ENCODE measurements at regions not wholly inside any gene's neighbourhood (a gene's known extent, or its start where the extent isn't known, plus 50 kb on each side); places are given as distances from the start of the nearest gene placed in this dataset.

- Histone ChIP-seq H3K27ac (ENCODE audit: extremely low read length, insufficient read depth, low read length) (no peak overlapping the region), H3K9me3 (ENCODE audit: low read length) (peaks cover 1% of the 10 kb centered on the region; the same call in 1 of the 2 replicates), H3K4me2 (ENCODE audit: low read depth, low read length) (no peak overlapping the region), H2AFZ (ENCODE audit: low read length) (no peak overlapping the region), H3K4me1 (ENCODE audit: insufficient read depth, low read length) (no peaks in the 10 kb centered on the region), H3K79me2 (ENCODE audit: insufficient read depth, low read length) (no peaks in the 10 kb centered on the region), H3K27me3 (ENCODE audit: control insufficient read depth in 1 of 2, insufficient read depth in 2 of 2, low read length in 2 of 2) (peaks cover 0 to 3% of the 10 kb centered on the region in 2 experiments; a peak in 3 of 5 replicates), H3K9ac (ENCODE audit: insufficient read depth, low read depth, low read length) (no peak overlapping the region), H3K4me3 (replicated peaks in 1 of 3; ENCODE audit: insufficient read depth in 1 of 3, low read depth in 2 of 3, low read length in 3 of 3) (no peak overlapping the region), H4K20me1 (ENCODE audit: insufficient read depth, low read length) (no peaks in the 10 kb centered on the region), H3K36me3 (replicated peaks in 1 of 2; ENCODE audit: control insufficient read depth in 1 of 2, insufficient read depth in 2 of 2, low read length in 2 of 2) (no peaks in the 10 kb centered on the region)
- intact Hi-C loops (cut with micrococcal nuclease; ENCODE audit: unreplicated experiment) (no loop called here), in situ Hi-C loops (cut with HindIII; ENCODE audit: extremely low pct_ligation_motif_present, low pct_unique_long_range_greater_than_20kb) (no loop called here)
- no peak for DNase-seq (ENCODE audit: low spot score)
- no peak for FAIRE-seq
- ChIA-PET CTCF (ENCODE audit: low intra/inter-chr PET ratio, low total read pairs) (no interaction called here), POLR2A (no interaction called here)
- BruUV-seq (replicated peaks) = no TSS peak
- WGBS (ENCODE audit: low lambda C conversion rate) = 33% methylated on average over 11 of the region's 12 CpGs
- no peak for ATAC-seq
- TF ChIP-seq ADNP (CRISPR knock-in tag; IDR thresholded peaks at IDR 0.05) (no peak), ZKSCAN5 (CRISPR knock-in tag; IDR thresholded peaks at IDR 0.05) (no peak), ZNF672 (CRISPR knock-in tag; IDR thresholded peaks at IDR 0.05) (no peak), YY1 (IDR thresholded peaks at IDR 0.05; ENCODE audit: insufficient read depth, insufficient replicate concordance, low read depth, low read length) (no peak), SNAPC4 (CRISPR knock-in tag; IDR thresholded peaks at IDR 0.05) (no peak), PTBP1 (IDR thresholded peaks at IDR 0.05; ENCODE audit: low read depth, low read length, poor library complexity, severe bottlenecking) (no peak), HNF1B (CRISPR knock-in tag; IDR thresholded peaks at IDR 0.05) (no peak), DMAP1 (CRISPR knock-in tag; IDR thresholded peaks at IDR 0.05) (no peak), RERE (CRISPR knock-in tag; IDR thresholded peaks at IDR 0.05; ENCODE audit: low read depth) (no peak), ZNF136 (CRISPR knock-in tag; IDR thresholded peaks at IDR 0.05; ENCODE audit: low read depth) (no peak)
- TF ChIP-seq, protein P1, sequence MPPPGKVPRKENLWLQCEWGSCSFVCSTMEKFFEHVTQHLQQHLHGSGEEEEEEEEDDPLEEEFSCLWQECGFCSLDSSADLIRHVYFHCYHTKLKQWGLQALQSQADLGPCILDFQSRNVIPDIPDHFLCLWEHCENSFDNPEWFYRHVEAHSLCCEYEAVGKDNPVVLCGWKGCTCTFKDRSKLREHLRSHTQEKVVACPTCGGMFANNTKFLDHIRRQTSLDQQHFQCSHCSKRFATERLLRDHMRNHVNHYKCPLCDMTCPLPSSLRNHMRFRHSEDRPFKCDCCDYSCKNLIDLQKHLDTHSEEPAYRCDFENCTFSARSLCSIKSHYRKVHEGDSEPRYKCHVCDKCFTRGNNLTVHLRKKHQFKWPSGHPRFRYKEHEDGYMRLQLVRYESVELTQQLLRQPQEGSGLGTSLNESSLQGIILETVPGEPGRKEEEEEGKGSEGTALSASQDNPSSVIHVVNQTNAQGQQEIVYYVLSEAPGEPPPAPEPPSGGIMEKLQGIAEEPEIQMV (CRISPR knock-in tag; IDR thresholded peaks at IDR 0.05; ENCODE audit: low read depth) = no peak
Measured at GRCh38 chr10:123399276-123399839, 245.2 kb downstream of the BUB3 start.

All from HepG2 (cell line).